ENCODE measurements at regions not wholly inside any gene's neighbourhood (a gene's known extent, or its start where the extent isn't known, plus 50 kb on each side); places are given as distances from the start of the nearest gene placed in this dataset.

- DNase-seq, result no peak
These were observed 532.8 kb downstream of the ZIC1 start for GRCh38 chr3:147941969-147942368.

DNA sequence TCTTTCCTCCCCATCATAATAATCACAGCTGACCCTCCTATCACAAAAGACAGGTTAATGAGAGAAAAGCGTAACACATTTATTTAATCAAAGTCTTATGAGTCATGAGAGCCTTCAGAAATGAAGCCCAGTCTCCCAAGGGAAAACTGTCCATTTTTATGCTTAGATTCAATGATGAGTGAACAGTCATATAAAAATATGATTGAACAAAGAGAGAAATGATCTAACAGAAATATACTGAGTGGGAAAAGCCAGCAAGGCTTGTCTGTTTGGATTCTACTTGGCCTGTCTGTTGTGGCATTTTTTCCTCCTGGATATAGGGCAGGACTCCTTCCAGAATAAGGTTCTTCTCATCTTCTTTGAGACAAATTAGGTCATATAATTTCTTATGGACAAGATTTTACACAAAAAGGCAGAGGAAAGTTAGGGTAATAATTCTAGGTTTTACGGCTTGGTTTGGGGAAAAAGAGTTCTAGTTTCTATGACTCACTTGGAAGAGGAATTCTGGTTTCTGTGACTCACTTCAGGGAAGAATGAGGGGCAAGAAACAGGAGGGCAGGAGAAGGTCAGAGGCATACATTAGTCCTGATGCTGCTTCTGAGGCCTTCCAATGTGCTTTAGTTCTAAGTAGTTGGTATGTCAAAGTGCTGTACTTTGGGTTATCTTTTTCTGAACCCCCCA, 534.2 kb downstream of the ZIC1 start:
- DNase-seq, result no peak

- peak; percentile 3 for DNase-seq
These were observed 536.9 kb downstream of the ZIC1 start for GRCh38 chr3:147945968-147946519.

- DNase-seq, result no peak
These were observed 547.5 kb downstream of the ZIC1 start for GRCh38 chr3:147956615-147957014.

GRCh38 chr3:147958754-147959153, 549.6 kb downstream of the ZIC1 start:
- DNase-seq, result no peak

GRCh38 chr3:147960786-147961185, 551.6 kb downstream of the ZIC1 start:
- DNase-seq, result no peak

DNA sequence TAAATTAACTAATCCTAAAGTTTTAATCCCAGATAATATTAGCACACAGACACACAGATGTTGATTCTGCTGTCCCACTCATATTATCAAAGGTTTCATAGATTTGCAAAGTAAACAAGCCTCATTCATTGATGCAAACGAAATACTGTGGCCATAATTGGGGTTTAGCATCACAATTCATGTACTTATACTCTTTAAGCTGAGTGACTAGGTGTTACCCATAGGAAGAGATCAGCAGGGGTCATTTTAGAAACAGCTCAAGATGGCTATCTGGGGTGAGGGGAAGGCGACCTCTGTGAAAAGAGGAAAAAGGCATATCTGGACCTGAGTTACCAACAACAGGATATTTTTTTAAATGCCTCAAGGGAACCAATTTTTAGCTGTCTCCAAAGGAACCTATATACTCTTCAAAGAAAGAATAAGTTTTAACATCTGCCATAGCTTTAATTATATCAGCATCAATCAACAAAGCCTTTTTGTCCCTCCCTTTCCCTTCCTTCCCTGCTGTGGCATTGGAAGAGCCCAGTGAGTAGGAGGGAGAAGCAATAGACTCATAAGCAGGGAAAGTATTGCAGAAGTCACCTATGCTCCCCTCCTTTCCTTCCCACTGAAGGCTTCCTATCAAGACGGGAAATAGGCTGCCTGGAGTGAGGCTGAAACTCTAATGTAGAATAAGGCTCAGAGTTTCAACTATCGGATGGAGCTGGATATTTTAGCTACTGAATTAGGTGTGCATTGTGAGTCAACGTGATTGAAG, 553.4 kb downstream of the ZIC1 start:
- no peak for DNase-seq

DNA sequence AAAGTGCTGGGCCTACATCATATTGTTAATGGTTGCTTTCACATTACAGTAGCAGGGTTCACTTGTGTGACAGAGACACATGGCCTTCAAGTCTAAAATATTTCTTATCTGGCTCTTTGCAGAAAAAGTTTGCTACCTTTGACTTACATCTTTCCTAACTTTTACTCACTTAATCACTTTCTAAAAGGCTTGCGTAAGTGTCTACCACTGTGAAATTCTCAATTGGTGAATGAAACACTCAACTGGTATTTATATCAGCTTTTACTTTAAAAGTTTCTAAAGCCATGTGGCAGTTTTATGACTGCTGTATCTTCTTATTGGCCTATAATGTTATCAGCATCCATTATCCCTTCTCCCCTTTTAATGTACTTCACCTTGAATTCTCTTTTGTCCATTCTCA, 554.5 kb downstream of the ZIC1 start:
- no peak for DNase-seq

- no peak for DNase-seq
These were observed 566.0 kb downstream of the ZIC1 start for GRCh38 chr3:147975165-147975564.

DNA sequence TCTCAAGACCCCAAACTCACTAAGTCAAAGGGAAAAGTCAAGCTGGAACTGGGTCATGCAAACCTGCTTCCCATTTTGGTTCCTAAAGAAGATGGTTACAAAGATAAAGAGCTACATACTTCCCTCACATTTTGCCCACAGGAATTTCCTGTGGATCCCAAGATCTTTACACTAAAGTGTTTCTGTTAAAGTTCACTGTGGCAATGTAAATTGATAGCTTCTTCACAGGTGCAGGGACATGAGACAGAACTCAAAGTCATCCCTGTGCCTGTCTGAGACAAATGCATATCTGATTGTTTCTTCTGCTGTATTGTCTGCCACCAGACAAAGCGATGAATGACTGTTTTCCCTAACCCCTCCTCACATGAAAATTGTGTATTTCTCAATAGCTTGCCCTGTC, 567.8 kb downstream of the ZIC1 start:
- no peak for DNase-seq

DNA sequence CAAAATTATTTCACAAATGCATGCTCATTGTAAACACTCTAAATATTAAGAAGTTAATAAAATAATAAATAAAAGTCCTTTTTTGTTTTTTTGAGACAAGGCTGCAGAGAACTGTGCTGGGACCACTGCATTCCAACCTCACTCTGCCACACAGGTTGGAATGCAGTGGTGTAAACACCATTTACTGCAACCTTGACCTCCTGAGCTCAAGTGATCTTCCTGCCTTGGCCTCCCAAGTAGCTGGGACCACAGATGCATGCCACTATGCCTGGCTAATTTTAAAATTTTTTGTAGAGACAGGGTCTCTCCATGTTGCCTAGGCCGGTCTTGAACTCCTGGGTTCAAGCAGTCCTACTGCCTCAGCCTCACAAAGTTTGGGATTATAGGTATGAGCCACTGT, 578.4 kb downstream of the ZIC1 start:
- DNase-seq, result no peak

GRCh38 chr3:147989344-147989743, 580.2 kb downstream of the ZIC1 start:
- no peak for DNase-seq

- DNase-seq, result no peak
These were observed 593.6 kb downstream of the ZIC1 start for GRCh38 chr3:148002705-148003205.

DNA sequence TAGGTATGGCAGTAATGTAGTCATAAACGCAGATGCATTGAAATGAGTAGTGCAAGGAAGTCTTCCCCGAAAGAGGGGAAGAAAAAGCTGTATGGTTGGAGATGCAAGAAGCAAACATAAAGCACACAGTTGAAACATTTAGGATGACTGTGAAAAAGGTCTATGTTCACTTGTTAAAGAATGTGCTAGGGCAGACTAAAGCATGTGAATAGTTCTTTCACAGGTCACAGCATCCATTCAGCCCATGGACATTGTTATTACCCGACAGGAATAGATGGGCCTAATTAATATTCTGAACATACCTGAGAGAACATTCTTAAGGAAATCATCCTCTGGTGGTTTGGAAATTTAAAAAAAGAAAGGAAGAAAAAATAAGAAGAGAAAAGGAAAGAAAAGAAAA, 595.2 kb downstream of the ZIC1 start:
- DNase-seq, result no peak

GRCh38 chr3:148005456-148005855, 596.3 kb downstream of the ZIC1 start:
- DNase-seq, result no peak

- no peak for DNase-seq
These were observed 597.3 kb downstream of the ZIC1 start for GRCh38 chr3:148006508-148006907.

DNA sequence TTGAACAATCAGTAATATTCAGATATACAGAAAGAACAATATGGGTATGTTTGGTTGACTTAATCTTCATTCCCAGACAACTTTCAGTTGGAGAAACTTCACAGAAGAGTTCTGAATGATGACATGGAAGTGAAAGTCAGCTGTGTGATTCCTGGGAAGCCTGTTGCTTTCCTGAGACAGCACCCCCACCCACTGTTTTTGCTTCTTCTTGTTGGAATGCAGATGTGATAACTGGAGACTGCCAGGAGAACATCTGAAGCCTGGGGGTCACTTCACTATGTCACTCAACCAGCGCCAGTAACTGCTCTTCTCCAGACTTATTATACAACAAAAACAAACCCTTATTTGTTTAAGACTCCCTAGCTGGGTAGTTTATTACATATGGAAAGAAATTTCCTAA, 599.4 kb downstream of the ZIC1 start:
- no peak for DNase-seq

DNA sequence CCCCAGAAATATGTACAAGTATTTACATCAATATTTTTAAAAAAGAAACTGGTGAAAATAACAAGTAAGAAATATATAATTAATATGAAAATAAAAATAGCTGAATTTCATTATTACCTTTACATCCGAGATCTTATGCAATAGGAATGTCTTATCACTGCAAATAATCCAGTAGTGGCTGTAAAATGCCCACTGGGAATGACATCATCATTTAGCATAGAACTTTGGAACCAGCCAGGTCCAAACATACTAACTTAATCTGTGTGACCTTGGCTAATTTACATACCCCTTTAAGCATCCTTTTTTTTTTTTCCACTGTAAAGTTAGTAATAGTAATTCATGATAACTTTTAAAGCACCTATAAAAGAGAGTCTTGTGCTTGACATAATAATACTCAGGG, 611.7 kb downstream of the ZIC1 start:
- no peak for DNase-seq

- DNase-seq, result no peak
These were observed 612.2 kb downstream of the ZIC1 start for GRCh38 chr3:148021381-148021780.

- no peak for DNase-seq
These were observed 614.8 kb downstream of the ZIC1 start for GRCh38 chr3:148023994-148024393.

DNA sequence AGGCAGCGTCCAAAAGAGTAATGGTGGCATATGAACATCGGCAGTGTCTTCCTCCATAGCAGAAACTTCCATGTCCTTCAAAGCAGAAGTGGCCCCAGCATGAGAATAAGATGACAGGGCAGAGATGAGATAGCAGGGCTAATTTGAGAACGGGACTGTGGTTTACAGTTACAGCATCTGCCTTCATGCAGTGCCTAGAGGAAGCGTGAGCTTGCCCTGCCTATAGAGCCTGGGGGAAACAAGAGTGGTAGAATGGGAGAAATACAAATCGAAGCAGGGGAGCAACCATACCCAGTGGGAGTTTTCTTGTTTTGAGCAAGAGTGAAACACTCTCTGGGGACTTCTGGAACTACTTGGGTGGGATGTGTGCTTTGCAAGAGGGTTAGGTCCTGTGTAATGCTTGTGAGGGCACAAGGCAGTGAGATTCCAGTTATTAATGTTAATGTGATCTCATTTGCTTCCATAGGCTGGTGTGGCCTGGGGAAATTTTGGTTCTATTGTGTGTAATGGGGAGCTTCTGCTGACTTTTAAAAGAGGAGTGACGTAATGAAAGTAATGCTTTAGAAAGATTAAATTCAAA, 616.9 kb downstream of the ZIC1 start:
- DNase-seq, result no peak

DNA sequence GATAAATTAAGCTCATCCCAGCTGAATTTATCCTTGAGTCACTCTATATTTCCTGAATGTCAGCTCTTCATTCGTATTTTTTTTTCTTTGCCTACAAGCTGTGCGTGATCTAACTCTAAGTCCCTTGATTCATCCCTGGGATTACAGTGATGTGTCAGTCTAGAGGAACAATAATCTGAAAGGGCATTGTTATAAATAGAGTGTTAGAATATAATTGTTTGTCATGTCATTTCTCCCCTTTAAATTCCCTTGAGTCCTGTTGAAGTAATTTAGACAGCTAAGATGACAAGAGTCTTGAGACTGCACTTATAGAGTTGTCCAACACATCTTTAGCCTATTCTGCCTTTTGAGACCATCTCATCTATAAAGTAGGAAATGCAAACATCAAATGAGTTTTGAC, 621.8 kb downstream of the ZIC1 start:
- no peak for DNase-seq

GRCh38 chr3:148034353-148034752, 625.2 kb downstream of the ZIC1 start:
- DNase-seq, result no peak

DNA sequence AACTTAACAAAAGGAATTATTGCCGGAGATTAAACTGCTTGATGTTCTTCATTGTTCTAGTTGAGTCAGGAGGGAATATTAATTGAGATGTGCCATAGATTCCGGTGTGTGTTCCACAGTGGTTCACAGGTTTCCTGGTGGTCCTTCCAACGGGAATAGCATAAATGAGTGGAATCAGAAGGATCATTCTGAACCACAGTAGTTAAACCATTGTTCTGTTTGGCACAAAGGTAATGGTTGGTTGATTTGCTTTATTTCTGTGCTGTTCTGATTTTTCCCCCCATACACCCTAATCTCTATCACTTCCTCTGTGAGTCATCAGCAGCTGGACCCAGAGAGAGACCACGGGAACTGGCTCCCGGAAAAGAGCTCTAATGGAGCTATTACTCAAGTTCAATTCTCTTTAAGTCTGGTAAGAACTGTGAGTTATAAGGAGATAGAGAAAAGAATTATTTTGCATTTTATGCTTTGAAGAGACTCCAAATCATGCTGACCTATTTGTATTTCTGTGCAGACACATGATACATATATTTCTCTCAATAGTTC, 627.2 kb downstream of the ZIC1 start:
- DNase-seq, result no peak

Data from NCI-H2029 treated with DMSO at 0.1 percent for 48 hours (cell line).